ENCODE measurements at regions not wholly inside any gene's neighbourhood (a gene's known extent, or its start where the extent isn't known, plus 50 kb on each side); places are given as distances from the start of the nearest gene placed in this dataset.

- DNase-seq (ENCODE audit: low spot score): no peak
These were observed 1566.9 kb upstream of the TMEM132C start for GRCh38 chr12:126700096-126700495.

GRCh38 chr12:126704609-126705008, 1562.4 kb upstream of the TMEM132C start:
- no peak for DNase-seq (ENCODE audit: low spot score)

DNA sequence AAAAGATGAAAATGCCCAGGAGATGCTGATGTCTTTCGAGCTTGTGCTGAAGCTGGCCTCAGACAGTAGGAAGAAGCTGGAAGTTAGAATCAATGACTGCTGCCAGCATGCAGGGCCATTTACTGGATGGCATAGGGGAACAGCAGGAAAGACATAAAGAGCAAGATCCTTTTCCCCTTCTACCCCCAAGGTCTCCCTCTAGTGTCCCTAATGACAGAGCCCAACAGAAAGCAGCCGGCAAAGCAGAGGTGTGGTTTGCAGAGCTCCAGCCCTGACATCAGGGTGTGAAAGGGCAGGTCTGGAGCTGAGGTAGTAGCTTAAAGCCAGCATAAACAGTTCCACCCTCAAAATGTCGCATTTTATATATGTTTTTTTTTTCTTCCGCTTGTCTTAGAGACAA, 1560.7 kb upstream of the TMEM132C start:
- DNase-seq (ENCODE audit: low spot score): no peak

GRCh38 chr12:126708492-126708896, 1558.5 kb upstream of the TMEM132C start:
- peak; percentile 25 for DNase-seq (ENCODE audit: low spot score)

- no peak for DNase-seq (ENCODE audit: low spot score)
These were observed 1548.6 kb upstream of the TMEM132C start for GRCh38 chr12:126718365-126718764.

DNA sequence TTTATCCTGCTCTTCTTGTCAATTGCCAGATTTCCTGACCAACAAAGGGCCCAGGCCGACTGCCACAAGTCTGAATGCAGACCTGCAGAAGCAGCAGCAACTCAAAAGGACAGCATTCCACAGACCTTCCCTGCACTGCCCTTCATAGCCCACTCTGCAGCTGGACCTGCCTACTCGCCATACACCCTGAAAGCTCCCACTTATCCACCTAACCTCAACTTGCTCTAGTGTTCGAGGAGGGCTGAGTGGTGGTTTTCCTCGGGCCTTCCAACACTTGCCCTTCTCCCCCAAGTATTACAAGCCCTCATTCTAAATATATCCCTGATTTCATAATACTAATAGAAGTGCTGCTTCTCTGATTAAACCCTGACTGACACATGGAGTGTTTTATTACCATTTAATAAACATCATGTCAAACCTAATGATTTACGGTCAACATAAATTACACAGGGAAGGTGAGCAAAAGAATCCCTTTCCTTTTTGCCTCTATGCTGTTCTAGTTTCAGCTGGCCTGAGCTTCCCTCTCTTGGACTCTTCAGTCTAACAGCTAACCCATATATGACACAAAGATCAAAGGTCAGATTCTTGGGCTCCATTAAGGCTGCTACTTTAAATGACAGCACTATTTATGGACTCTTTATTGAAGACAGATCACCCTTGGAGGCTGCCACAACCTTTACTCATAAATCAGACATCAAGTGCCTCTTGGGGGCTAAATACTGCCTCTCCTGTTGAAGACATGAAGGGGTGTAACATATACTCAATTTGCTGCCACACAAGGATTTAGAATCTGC, 1546.9 kb upstream of the TMEM132C start:
- DNase-seq (ENCODE audit: low spot score): no peak

- no peak for DNase-seq (ENCODE audit: low spot score)
These were observed 1540.3 kb upstream of the TMEM132C start for GRCh38 chr12:126726481-126727217.

GRCh38 chr12:126727218-126728075, 1539.5 kb upstream of the TMEM132C start:
- DNase-seq (ENCODE audit: low spot score): no peak

GRCh38 chr12:126734296-126734695, 1532.7 kb upstream of the TMEM132C start:
- no peak for DNase-seq (ENCODE audit: low spot score)

- DNase-seq (ENCODE audit: low spot score): no peak
These were observed 1532.3 kb upstream of the TMEM132C start for GRCh38 chr12:126734710-126735109.

- no peak for DNase-seq (ENCODE audit: low spot score)
These were observed 1525.3 kb upstream of the TMEM132C start for GRCh38 chr12:126741536-126742240.

- no peak for DNase-seq (ENCODE audit: low spot score)
These were observed 1524.7 kb upstream of the TMEM132C start for GRCh38 chr12:126742241-126742641.

DNA sequence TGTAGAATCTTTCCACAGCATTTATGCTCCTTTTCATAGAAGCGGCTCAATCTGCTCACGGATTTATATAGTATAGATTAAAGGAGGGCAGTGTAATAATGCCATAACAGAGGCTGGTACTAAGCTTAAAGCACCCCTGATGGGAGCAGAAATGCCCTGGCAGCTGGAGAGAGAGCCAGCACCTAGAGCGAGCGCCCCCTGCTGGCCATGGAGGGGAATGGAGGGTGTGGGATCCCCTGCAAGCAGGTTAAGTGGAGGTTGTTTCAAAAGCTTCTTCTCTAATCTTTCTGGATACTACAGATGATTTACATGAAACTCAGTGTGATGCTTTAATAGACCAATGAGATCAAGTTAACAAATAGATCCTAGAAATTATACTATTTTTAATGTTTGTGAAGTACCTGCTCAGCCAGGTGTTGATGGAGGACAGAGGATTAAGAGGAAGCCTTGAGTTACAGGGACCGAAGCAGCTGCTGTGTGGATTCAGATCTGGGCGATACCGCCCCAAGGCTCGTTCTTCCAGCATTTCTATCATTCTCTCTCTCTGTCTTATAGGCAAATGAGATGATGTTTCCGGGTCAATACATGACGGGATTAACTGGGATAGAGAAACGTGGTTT, 1519.3 kb upstream of the TMEM132C start:
- peak; percentile 55 for DNase-seq (ENCODE audit: low spot score)

GRCh38 chr12:126752021-126752420, 1514.9 kb upstream of the TMEM132C start:
- no peak for DNase-seq (ENCODE audit: low spot score)

- no peak for DNase-seq (ENCODE audit: low spot score)
These were observed 1509.6 kb upstream of the TMEM132C start for GRCh38 chr12:126757326-126757725.

DNA sequence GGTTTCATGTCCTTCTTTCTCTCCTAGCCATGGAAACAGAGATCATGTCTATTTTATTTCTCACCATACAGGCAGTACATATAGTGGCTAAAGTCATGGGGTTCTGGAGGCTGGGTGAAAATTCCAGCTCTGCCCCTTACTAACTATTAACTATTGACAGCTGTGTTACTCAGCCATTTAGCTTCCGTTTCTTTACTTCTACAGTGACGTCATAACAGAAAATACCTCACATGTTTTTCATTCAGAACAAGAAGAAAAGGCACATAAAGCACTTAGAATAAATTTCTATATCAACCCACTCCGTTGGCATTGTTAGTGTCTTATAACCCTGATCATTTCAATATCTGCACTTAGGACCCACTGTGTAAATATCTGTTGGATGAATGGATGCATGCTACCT, 1506.9 kb upstream of the TMEM132C start:
- DNase-seq (ENCODE audit: low spot score): no peak

DNA sequence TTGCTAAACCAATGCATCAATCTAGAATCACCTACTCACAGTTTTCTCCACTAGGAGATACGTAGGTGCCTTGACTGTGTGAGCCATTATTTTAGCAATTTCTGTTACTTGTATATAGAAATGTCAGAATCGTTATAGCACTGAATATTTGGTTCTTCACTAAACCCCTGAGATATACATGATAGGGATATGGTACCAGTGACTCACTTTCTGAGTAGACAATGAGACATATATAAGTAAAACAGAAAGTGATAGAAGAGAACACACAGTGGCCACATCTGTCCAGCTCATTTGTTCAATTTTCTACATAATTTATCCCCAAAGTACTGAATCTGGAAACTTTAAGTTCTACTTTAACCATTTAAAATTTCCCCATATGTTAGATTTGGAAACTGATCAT, 1505.5 kb upstream of the TMEM132C start:
- DNase-seq (ENCODE audit: low spot score): no peak

DNA sequence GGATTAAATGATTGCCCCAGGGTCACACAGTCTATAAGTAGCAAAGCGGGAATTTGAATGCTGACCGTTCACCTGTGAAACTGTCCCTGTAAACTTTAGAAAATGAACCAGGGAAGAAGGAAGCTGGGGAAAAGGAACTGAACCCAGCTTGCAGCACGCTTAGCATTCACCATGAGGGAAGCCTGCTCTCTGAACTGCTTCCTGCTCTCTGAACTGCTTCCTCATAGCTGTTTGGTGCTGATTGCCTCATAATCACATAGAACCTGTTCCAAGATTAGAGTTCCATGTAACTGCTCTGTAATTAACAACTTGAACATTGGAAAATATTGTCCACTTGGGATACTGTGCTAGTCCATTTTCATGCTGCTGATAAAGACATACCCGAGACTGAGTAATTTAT, 1504.8 kb upstream of the TMEM132C start:
- no peak for DNase-seq (ENCODE audit: low spot score)

GRCh38 chr12:126763359-126763758, 1503.6 kb upstream of the TMEM132C start:
- DNase-seq (ENCODE audit: low spot score): no peak

DNA sequence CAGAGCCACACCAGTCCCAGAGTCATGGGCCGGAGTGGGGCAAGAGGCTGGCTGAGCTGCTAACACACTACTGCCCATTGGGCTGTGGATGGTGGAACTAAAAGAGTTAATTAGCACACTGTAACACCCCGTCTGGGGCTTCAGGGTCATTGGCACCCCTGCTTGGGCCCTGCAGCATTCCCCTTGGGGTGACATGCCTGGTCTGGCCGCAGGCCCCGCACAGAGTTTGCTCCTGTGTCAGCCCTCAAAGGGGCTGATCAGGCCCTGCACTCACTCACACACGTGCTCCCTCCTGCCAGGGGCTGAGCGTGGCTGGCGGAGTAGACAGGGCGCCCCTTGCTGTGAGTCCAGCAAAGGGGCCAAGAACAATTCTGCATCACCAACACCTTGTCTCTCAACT, 1499.6 kb upstream of the TMEM132C start:
- no peak for DNase-seq (ENCODE audit: low spot score)

DNA sequence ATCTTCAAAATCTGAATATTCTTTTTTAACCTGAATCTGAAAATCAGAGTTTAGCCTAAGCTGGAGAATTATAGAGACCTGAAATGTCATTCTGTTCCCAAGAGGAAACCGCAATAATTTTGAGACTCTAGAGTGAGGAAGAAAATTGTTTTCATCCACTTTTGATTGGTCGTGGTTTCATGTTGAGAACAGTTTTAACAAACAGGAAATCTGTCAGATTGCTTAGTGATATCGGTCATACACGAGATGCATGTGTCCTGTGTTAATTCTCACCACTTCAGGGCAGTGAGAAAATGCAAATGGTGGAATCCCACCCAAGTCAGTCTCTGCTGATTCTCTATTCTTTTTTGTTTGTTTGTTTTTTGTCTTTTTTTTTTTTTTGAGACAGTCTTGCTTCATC, 1498.5 kb upstream of the TMEM132C start:
- DNase-seq (ENCODE audit: low spot score): no peak

Measured in AG08395 (cell line).